ENCODE measurements at regions not wholly inside any gene's neighbourhood (a gene's known extent, or its start where the extent isn't known, plus 50 kb on each side); places are given as distances from the start of the nearest gene placed in this dataset.

GRCh38 chr11:15446929-15447328 is 332.2 kb downstream of the INSC start:
- in situ Hi-C loops (cut with HindIII; ENCODE audit: low pct_unique_long_range_greater_than_20kb, low sequenced_read_pairs) (no loop called here), intact Hi-C loops (cut with micrococcal nuclease; ENCODE audit: unreplicated experiment) (no loop called here)
- no peaks in the 10 kb centered on the region for H3K9me3 ChIP-seq (ENCODE audit: control insufficient read depth, insufficient read depth, low read depth, low read length)
- no peaks in the 10 kb centered on the region for H3K4me1 ChIP-seq (ENCODE audit: control insufficient read depth, insufficient read depth, low read length)
- H3K27me3 ChIP-seq (ENCODE audit: control insufficient read depth, insufficient read depth, low read length) = no peaks in the 10 kb centered on the region
- no peaks in the 10 kb centered on the region for H3K36me3 ChIP-seq (ENCODE audit: control insufficient read depth, insufficient read depth, low read length)
- TF ChIP-seq POLR2AphosphoS5 (IDR thresholded peaks at IDR 0.05; ENCODE audit: low read depth, low read length) (no peak), TCF7L2 (IDR thresholded peaks at IDR 0.05; ENCODE audit: low read depth, low read length) (no peak), SIN3A (IDR thresholded peaks at IDR 0.05; ENCODE audit: borderline replicate concordance, insufficient read depth, low read depth, low read length) (no peak), REST (IDR thresholded peaks at IDR 0.05; ENCODE audit: insufficient read depth in 1 of 2, low read depth in 2 of 2, low read length in 1 of 2) (no peak), CTCF (IDR thresholded peaks at IDR 0.05) (no peak)
- DNase-seq (ENCODE audit: low read depth, low spot score) = no peak
- POLR2A ChIA-PET = no interaction called here
- no TSS peak for BruUV-seq (replicated peaks)
- CTCF ChIA-PET = no interaction called here
- no peak overlapping the region for H3K4me3 ChIP-seq (ENCODE audit: low read depth in 2 of 2, low read length in 2 of 2)
- no peak overlapping the region for H3K27ac ChIP-seq (ENCODE audit: low read length)
- ATAC-seq = no peak

- ChIA-PET POLR2A (no interaction called here), CTCF (no interaction called here)
- TF ChIP-seq CTCF (IDR thresholded peaks at IDR 0.05) (no peak), SIN3A (IDR thresholded peaks at IDR 0.05; ENCODE audit: borderline replicate concordance, insufficient read depth, low read depth, low read length) (no peak), TCF7L2 (IDR thresholded peaks at IDR 0.05; ENCODE audit: low read depth, low read length) (no peak), REST (IDR thresholded peaks at IDR 0.05; ENCODE audit: insufficient read depth in 1 of 2, low read depth in 2 of 2, low read length in 1 of 2) (no peak), POLR2AphosphoS5 (IDR thresholded peaks at IDR 0.05; ENCODE audit: low read depth, low read length) (no peak)
- BruUV-seq (replicated peaks) = no TSS peak
- in situ Hi-C loops (cut with HindIII; ENCODE audit: low pct_unique_long_range_greater_than_20kb, low sequenced_read_pairs) (no loop called here), intact Hi-C loops (cut with micrococcal nuclease; ENCODE audit: unreplicated experiment) (no loop called here)
- ATAC-seq = no peak
- H3K9me3 ChIP-seq (ENCODE audit: control insufficient read depth, insufficient read depth, low read depth, low read length) = no peaks in the 10 kb centered on the region
- no peaks in the 10 kb centered on the region for H3K36me3 ChIP-seq (ENCODE audit: control insufficient read depth, insufficient read depth, low read length)
- H3K27ac ChIP-seq (ENCODE audit: low read length) = no peak overlapping the region
- DNase-seq (ENCODE audit: low read depth, low spot score) = no peak
- no peaks in the 10 kb centered on the region for H3K27me3 ChIP-seq (ENCODE audit: control insufficient read depth, insufficient read depth, low read length)
- H3K4me3 ChIP-seq (ENCODE audit: low read depth in 2 of 2, low read length in 2 of 2) = no peak overlapping the region
- H3K4me1 ChIP-seq (ENCODE audit: control insufficient read depth, insufficient read depth, low read length) = no peaks in the 10 kb centered on the region
Observed at GRCh38 chr11:15451713-15452112, 337.0 kb downstream of the INSC start.

All from Panc1 (cell line).